ENCODE measurements at regions not wholly inside any gene's neighbourhood (a gene's known extent, or its start where the extent isn't known, plus 50 kb on each side); places are given as distances from the start of the nearest gene placed in this dataset.

GRCh38 chr12:127619869-127620734 is 646.9 kb upstream of the TMEM132C start:
- peaks cover 0 to 1% of the 10 kb centered on the region in 2 donors for H3K36me3 Mint-ChIP-seq (ENCODE audit: insufficient read depth in 2 of 2)
- peaks cover 2 to 5% of the 10 kb centered on the region in 2 donors for H3K9me3 Mint-ChIP-seq
- H3K27me3 Mint-ChIP-seq (ENCODE audit: low read depth) = no peaks in the 10 kb centered on the region
- H3K4me3 Mint-ChIP-seq = no peak overlapping the region
- ATAC-seq (replicated peaks in 1 of 2) = no peak
- no peaks in the 10 kb centered on the region for H3K4me1 Mint-ChIP-seq (ENCODE audit: low read depth)
- H3K27ac Mint-ChIP-seq = no peak overlapping the region
- no peak for DNase-seq

GRCh38 chr12:127620735-127621355 is 646.1 kb upstream of the TMEM132C start:
- no peaks in the 10 kb centered on the region for H3K27me3 Mint-ChIP-seq (ENCODE audit: low read depth)
- H3K36me3 Mint-ChIP-seq (ENCODE audit: insufficient read depth in 2 of 2) = peaks cover 0 to 1% of the 10 kb centered on the region in 2 donors
- no peaks in the 10 kb centered on the region for H3K4me1 Mint-ChIP-seq (ENCODE audit: low read depth)
- no peak for DNase-seq
- ATAC-seq (replicated peaks in 1 of 2) = no peak
- peaks cover 2 to 5% of the 10 kb centered on the region in 2 donors for H3K9me3 Mint-ChIP-seq
- no peak overlapping the region for H3K4me3 Mint-ChIP-seq
- no peak overlapping the region for H3K27ac Mint-ChIP-seq

- no peak for ATAC-seq (replicated peaks in 1 of 2)
- H3K9me3 Mint-ChIP-seq = peaks cover 2 to 7% of the 10 kb centered on the region in 2 donors
- no peaks in the 10 kb centered on the region for H3K27me3 Mint-ChIP-seq (ENCODE audit: low read depth)
- no peak overlapping the region for H3K4me3 Mint-ChIP-seq
- no peak overlapping the region for H3K27ac Mint-ChIP-seq
- H3K4me1 Mint-ChIP-seq (ENCODE audit: low read depth) = no peaks in the 10 kb centered on the region
- no peak for DNase-seq
- peaks cover 0 to 1% of the 10 kb centered on the region in 2 donors for H3K36me3 Mint-ChIP-seq (ENCODE audit: insufficient read depth in 2 of 2)
Observed at GRCh38 chr12:127621366-127621765, 645.6 kb upstream of the TMEM132C start.

- Mint-ChIP-seq H3K4me1 (ENCODE audit: low read depth) (no peaks in the 10 kb centered on the region), H3K9me3 (peaks cover 2 to 10% of the 10 kb centered on the region in 2 donors), H3K4me3 (no peak overlapping the region), H3K27ac (no peak overlapping the region), H3K36me3 (ENCODE audit: insufficient read depth in 2 of 2) (peaks cover 0 to 1% of the 10 kb centered on the region in 2 donors), H3K27me3 (ENCODE audit: low read depth) (no peaks in the 10 kb centered on the region)
- ATAC-seq (replicated peaks in 1 of 2) (no peak), DNase-seq (no peak)
Observed at GRCh38 chr12:127623362-127623761, 643.6 kb upstream of the TMEM132C start.

GRCh38 chr12:127625176-127625771 is 641.7 kb upstream of the TMEM132C start:
- Mint-ChIP-seq H3K9me3 (peaks cover 0 to 9% of the 10 kb centered on the region in 2 donors), H3K4me3 (no peak overlapping the region), H3K4me1 (ENCODE audit: low read depth) (no peaks in the 10 kb centered on the region), H3K27ac (no peak overlapping the region), H3K27me3 (ENCODE audit: low read depth) (no peaks in the 10 kb centered on the region), H3K36me3 (ENCODE audit: insufficient read depth in 2 of 2) (no peaks in the 10 kb centered on the region)
- no peak for ATAC-seq (replicated peaks in 1 of 2)
- no peak for DNase-seq

GRCh38 chr12:127628645-127629044 is 638.3 kb upstream of the TMEM132C start:
- Mint-ChIP-seq H3K9me3 (peaks cover 0 to 6% of the 10 kb centered on the region in 2 donors), H3K4me3 (no peak overlapping the region), H3K36me3 (ENCODE audit: insufficient read depth in 2 of 2) (no peaks in the 10 kb centered on the region), H3K27me3 (ENCODE audit: low read depth) (no peaks in the 10 kb centered on the region), H3K27ac (no peak overlapping the region), H3K4me1 (ENCODE audit: low read depth) (no peaks in the 10 kb centered on the region)
- ATAC-seq (replicated peaks in 1 of 2) (no peak), DNase-seq (no peak)

- Mint-ChIP-seq H3K36me3 (ENCODE audit: insufficient read depth in 2 of 2) (no peaks in the 10 kb centered on the region), H3K9me3 (peaks cover 0 to 6% of the 10 kb centered on the region in 2 donors), H3K27me3 (ENCODE audit: low read depth) (no peaks in the 10 kb centered on the region), H3K4me1 (ENCODE audit: low read depth) (no peaks in the 10 kb centered on the region), H3K27ac (no peak overlapping the region), H3K4me3 (no peak overlapping the region)
- DNase-seq = no peak
- ATAC-seq (replicated peaks in 1 of 2) = no peak
Observed at GRCh38 chr12:127629066-127629820, 637.7 kb upstream of the TMEM132C start.

GRCh38 chr12:127632461-127632860 is 634.5 kb upstream of the TMEM132C start:
- ATAC-seq (replicated peaks in 1 of 2) (no peak), DNase-seq (no peak)
- Mint-ChIP-seq H3K4me3 (no peak overlapping the region), H3K36me3 (ENCODE audit: insufficient read depth in 2 of 2) (no peaks in the 10 kb centered on the region), H3K4me1 (ENCODE audit: low read depth) (no peaks in the 10 kb centered on the region), H3K9me3 (peaks cover 0 to 1% of the 10 kb centered on the region in 2 donors), H3K27ac (no peak overlapping the region), H3K27me3 (ENCODE audit: low read depth) (no peaks in the 10 kb centered on the region)

- ATAC-seq (replicated peaks in 1 of 2) (no peak), DNase-seq (no peak)
- Mint-ChIP-seq H3K27ac (no peak overlapping the region), H3K4me3 (no peak overlapping the region), H3K4me1 (ENCODE audit: low read depth) (no peaks in the 10 kb centered on the region), H3K27me3 (ENCODE audit: low read depth) (no peaks in the 10 kb centered on the region), H3K36me3 (ENCODE audit: insufficient read depth in 2 of 2) (no peaks in the 10 kb centered on the region), H3K9me3 (no peaks in the 10 kb centered on the region)
Observed at GRCh38 chr12:127635838-127636237, 631.1 kb upstream of the TMEM132C start.

GRCh38 chr12:127636882-127637281 is 630.1 kb upstream of the TMEM132C start:
- DNase-seq = no peak
- no peaks in the 10 kb centered on the region for H3K4me1 Mint-ChIP-seq (ENCODE audit: low read depth)
- H3K4me3 Mint-ChIP-seq = no peak overlapping the region
- H3K36me3 Mint-ChIP-seq (ENCODE audit: insufficient read depth in 2 of 2) = no peaks in the 10 kb centered on the region
- H3K9me3 Mint-ChIP-seq = no peaks in the 10 kb centered on the region
- H3K27ac Mint-ChIP-seq = no peak overlapping the region
- ATAC-seq (replicated peaks in 1 of 2) = no peak
- H3K27me3 Mint-ChIP-seq (ENCODE audit: low read depth) = no peaks in the 10 kb centered on the region

GRCh38 chr12:127640181-127640886 is 626.6 kb upstream of the TMEM132C start:
- no peaks in the 10 kb centered on the region for H3K27me3 Mint-ChIP-seq (ENCODE audit: low read depth)
- DNase-seq (no peak), ATAC-seq (replicated peaks in 1 of 2) (no peak)
- H3K4me3 Mint-ChIP-seq = no peak overlapping the region
- H3K4me1 Mint-ChIP-seq (ENCODE audit: low read depth) = no peaks in the 10 kb centered on the region
- H3K27ac Mint-ChIP-seq = no peak overlapping the region
- H3K36me3 Mint-ChIP-seq (ENCODE audit: insufficient read depth in 2 of 2) = peaks cover 0 to 3% of the 10 kb centered on the region in 2 donors
- H3K9me3 Mint-ChIP-seq = peaks cover 3% of the 10 kb centered on the region in 2 donors

GRCh38 chr12:127642208-127642607 is 624.8 kb upstream of the TMEM132C start:
- Mint-ChIP-seq H3K4me1 (ENCODE audit: low read depth) (no peaks in the 10 kb centered on the region), H3K27ac (no peak overlapping the region), H3K4me3 (no peak overlapping the region), H3K9me3 (peaks cover 3% of the 10 kb centered on the region in 2 donors), H3K36me3 (ENCODE audit: insufficient read depth in 2 of 2) (peaks cover 0 to 3% of the 10 kb centered on the region in 2 donors), H3K27me3 (ENCODE audit: low read depth) (no peaks in the 10 kb centered on the region)
- no peak for ATAC-seq (replicated peaks in 1 of 2)
- DNase-seq = no peak
